Heart left ventricle (tissue), 16 donors: ENCODE measurements at regions not wholly inside any gene's neighbourhood (a gene's known extent, or its start where the extent isn't known, plus 50 kb on each side); places are given as distances from the start of the nearest gene placed in this dataset.

Source experiments
- ATAC-seq, 4 donors: fragments of 200-7000 bp; cut with Tn5 transposase; one replicate each; pipeline ENCODE4 v1.9.1; 2020 to 2022; ENCODE audit warnings: moderate library complexity in 4 of 4, mild to moderate bottlenecking in 3 of 4, moderate number of reproducible peaks in 1 of 4
- DNase-seq, 5 donors: peaks; one replicate each; pipeline ENCODE4 v3.0.0-alpha.2; 2020
- H3K27ac ChIP-seq, 12 donors: fragments of 200-600 bp; sonication (generic) in 4 of 12; one replicate each; pipeline versions ENCODE4 v1.5.0 to v1.8.0; 2016 to 2022; ENCODE audit warnings: mild to moderate bottlenecking in 2 of 12
- H3K27me3 ChIP-seq, 9 donors: fragments of 200-600 bp; sonication (generic) in 2 of 9; one replicate each; pipeline versions ENCODE4 v1.5.1 to v1.8.0; 2016 to 2022; ENCODE audit warnings: mild to moderate bottlenecking in 3 of 9
- H3K36me3 ChIP-seq, 9 donors: fragments of 200-600 bp; sonication (generic) in 2 of 9; one replicate each; pipeline versions ENCODE4 v1.5.0 to v1.8.0; 2018 to 2022; ENCODE audit warnings: mild to moderate bottlenecking in 2 of 9
- H3K4me1 ChIP-seq, 12 donors: fragments of 200-600 bp; sonication (generic) in 4 of 12; one replicate each; pipeline versions ENCODE4 v1.5.0 to v1.8.0; 2016 to 2022; ENCODE audit warnings: mild to moderate bottlenecking in 3 of 12
- H3K4me3 ChIP-seq, 12 donors: fragments of 200-600 bp; sonication (generic) in 4 of 12; one replicate each; pipeline versions ENCODE4 v1.5.0 to v1.8.0; 2017 to 2022; ENCODE audit warnings: mild to moderate bottlenecking in 9 of 12, moderate library complexity in 4 of 12
- H3K9me3 ChIP-seq, 12 donors: fragments of 200-600 bp; sonication (generic) in 4 of 12; one replicate each; pipeline versions ENCODE4 v1.5.0 to v1.8.0; 2016 to 2022; ENCODE audit warnings: mild to moderate bottlenecking in 1 of 12
- POLR2A ChIP-seq, 2 donors: fragments of 450-650 bp; IDR thresholded peaks; one replicate each; pipeline ENCODE4 v1.6.1; 2017; ENCODE audit warnings: antibody characterized with exemption in 2 of 2, mild to moderate bottlenecking in 2 of 2, moderate library complexity in 2 of 2
- WGBS, 4 donors: extraction: QIAGEN DNeasy Blood & Tissue Kit in 2 of 4; methylation state at CpG; one replicate each; pipeline versions ENCODE4 v1.1.5 to v1.1.7; 2013 to 2018; 5-methylcytosine and 5-hydroxymethylcytosine counted together
- intact Hi-C, 10 donors: fragments of 100-400 bp; cut with DNase I; formaldehyde crosslinking; loops; one replicate each; pipeline versions ENCODE4 v1.11.1 to v1.14.2; 2022
- TF ChIP-seq, protein P1 (sequence below), 12 donors: fragments of 200-600 bp; sonication (generic) in 4 of 12; IDR thresholded peaks; one replicate each; pipeline versions ENCODE4 v1.5.0 to v1.8.0; 2018 to 2022; ENCODE audit warnings: antibody characterized with exemption in 12 of 12, mild to moderate bottlenecking in 5 of 12
- donor health status: ischemic (EF 13 %, LVEDD 7.1; RV severe dilation, severe dysfunction).
- donor health status: healthy with polysubstance abuse.
- donor health status: DM: no; HTN: yes; CAD: no.
- donor health status: DM: no; HTN: no; CAD: no.
- donor health status: ischemic (EF 25% LVEDD 6.9; RV normal size, moderate dysfunction).
- donor health status: ischemic (EF 25% LVEDD 5.7; RV mildly dilated, moderate dysfunction).
- donor health status: healthy.
- donor health status: DM: yes; HTN: yes; CAD: no.
- donor health status: ischemic (EF 35%, LVEDD 5.7; RV mildly dilated, moderate dysfunction).
- donor health status: nonischemic (EF 11% LVEDD 7.7; RV severe dilation, severe dysfunction).
- donor health status: DM: yes; HTN: yes; CAD: no.
- donor health status: PGD.
- donor health status: ischemic (EF 29% LVEDD 5.4; RV normal size, mild dysfunction).
- donor health status: nonischemic (EF 23%, LVEDD 6.1; RV moderate dilation, normal function).

DNA sequence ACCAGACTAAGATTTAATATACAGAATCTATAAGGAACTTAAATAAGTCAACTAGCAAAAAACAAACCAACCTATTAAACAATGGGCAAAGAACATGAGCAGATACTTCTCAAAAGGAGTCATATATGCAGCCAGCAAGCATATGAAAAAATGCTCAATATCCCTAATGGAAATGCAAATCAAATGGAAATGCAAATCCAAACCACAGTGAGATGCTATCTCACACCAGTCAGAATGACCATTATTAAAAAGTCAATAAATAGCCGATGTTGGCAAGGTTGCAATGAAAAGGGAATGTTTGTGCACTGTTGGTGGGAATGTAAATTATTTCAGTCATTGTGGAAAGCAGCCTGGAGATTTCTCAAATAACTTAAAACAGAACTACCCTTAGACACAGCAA, 97.0 kb upstream of the SLC6A14 start:
- DNase-seq, result no peak
- no peaks in the 10 kb centered on the region for H3K27me3 ChIP-seq
- H3K36me3 ChIP-seq, result no peaks in the 10 kb centered on the region
- ATAC-seq, result no peak
- 92 to 100% (median 94%) methylated on average over 1 of the region's 1 CpG for WGBS, 4 donors
- TF ChIP-seq, protein P1, sequence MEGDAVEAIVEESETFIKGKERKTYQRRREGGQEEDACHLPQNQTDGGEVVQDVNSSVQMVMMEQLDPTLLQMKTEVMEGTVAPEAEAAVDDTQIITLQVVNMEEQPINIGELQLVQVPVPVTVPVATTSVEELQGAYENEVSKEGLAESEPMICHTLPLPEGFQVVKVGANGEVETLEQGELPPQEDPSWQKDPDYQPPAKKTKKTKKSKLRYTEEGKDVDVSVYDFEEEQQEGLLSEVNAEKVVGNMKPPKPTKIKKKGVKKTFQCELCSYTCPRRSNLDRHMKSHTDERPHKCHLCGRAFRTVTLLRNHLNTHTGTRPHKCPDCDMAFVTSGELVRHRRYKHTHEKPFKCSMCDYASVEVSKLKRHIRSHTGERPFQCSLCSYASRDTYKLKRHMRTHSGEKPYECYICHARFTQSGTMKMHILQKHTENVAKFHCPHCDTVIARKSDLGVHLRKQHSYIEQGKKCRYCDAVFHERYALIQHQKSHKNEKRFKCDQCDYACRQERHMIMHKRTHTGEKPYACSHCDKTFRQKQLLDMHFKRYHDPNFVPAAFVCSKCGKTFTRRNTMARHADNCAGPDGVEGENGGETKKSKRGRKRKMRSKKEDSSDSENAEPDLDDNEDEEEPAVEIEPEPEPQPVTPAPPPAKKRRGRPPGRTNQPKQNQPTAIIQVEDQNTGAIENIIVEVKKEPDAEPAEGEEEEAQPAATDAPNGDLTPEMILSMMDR (IDR thresholded peaks at IDR 0.05), result no peak
- TF ChIP-seq POLR2A (IDR thresholded peaks at IDR 0.05), result no peak
- H3K9me3 ChIP-seq, result peaks cover 0 to 21% (median 0%) of the 10 kb centered on the region in 12 donors
- no peak overlapping the region for H3K27ac ChIP-seq
- H3K4me1 ChIP-seq, result no peaks in the 10 kb centered on the region
- H3K4me3 ChIP-seq, result no peak overlapping the region
- intact Hi-C loops, result no loop called here

DNA sequence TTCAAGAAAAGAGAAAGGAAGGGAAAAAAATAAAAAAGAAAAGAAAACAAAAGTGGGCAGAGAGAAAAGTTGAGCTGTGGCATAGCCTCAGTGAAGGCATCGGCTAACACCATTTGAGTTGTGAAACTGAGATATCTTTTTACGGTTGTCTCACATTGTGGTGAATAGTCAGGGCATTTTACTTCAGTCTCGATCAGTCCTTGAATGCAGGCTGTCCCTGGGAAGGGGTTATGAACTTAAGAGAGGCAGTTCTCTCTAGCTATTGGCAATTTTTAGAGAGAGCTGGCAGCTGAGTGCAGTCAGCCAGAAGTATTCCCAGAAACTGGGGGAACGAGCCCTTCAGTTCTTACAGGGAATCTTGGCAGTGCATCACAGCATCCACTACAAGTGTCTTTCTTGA, 93.5 kb upstream of the SLC6A14 start:
- no peak for DNase-seq
- no peak for TF ChIP-seq POLR2A (IDR thresholded peaks at IDR 0.05)
- TF ChIP-seq, protein P1 (IDR thresholded peaks at IDR 0.05), result no peak
- Histone ChIP-seq H3K9me3 (peaks cover 0 to 9% (median 0%) of the 10 kb centered on the region in 12 donors), H3K27me3 (no peaks in the 10 kb centered on the region), H3K27ac (no peak overlapping the region), H3K4me3 (no peak overlapping the region), H3K4me1 (no peaks in the 10 kb centered on the region), H3K36me3 (no peaks in the 10 kb centered on the region)
- intact Hi-C loops, result no loop called here
- ATAC-seq, result no peak
- WGBS, 4 donors, result 21 to 59% (median 35%) methylated on average over 4 of the region's 4 CpGs

DNA sequence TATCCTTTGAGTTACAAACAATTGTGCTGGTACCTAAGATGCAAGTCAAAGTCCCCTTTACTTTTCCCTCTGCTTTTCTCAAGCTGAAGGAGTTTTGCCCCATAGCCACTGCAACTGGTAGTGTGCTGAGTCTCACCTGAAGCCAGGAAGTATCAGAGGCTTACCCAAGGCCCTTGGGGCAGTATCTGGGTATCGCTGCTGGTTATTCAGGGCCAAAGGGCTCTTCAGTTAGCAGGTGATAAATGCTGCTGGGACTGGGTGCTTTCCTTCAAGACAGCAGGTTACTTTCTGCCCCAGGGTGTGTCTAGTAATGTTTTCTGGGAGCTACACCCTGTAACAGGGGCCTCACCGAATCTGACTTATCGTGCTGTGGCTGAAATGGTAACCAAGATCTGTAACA, 90.4 kb upstream of the SLC6A14 start:
- Histone ChIP-seq H3K27ac (no peak overlapping the region), H3K4me3 (no peak overlapping the region), H3K9me3 (no peaks in the 10 kb centered on the region), H3K4me1 (no peaks in the 10 kb centered on the region), H3K36me3 (no peaks in the 10 kb centered on the region), H3K27me3 (no peaks in the 10 kb centered on the region)
- no peak for ATAC-seq
- intact Hi-C loops, result no loop called here
- DNase-seq, result no peak
- WGBS, 4 donors, result 68 to 87% (median 79%) methylated on average over 2 to 3 of the region's 3 CpGs
- no peak for TF ChIP-seq POLR2A (IDR thresholded peaks at IDR 0.05)
- TF ChIP-seq, protein P1 (IDR thresholded peaks at IDR 0.05), result no peak

DNA sequence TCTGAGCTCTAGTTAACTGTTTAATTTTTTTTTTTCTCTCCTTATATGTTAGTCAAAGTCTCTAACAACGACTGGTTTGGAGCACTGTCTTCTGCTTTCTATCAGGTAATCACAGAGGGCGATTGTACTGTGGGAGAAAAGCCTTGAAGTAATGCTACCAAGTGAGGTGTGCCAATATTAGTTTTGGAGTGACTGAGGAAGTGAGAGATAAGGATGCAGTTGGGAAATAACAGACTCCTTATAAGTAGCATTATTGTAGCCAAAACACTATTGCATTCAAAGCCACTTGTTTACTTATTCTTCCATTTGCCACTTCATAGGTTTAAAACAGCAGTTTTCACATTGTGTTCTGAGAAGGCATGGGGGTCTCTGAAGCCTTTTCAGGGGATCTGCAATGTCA, 79.1 kb upstream of the SLC6A14 start:
- 11 to 23% (median 16%) methylated on average over 2 of the region's 2 CpGs for WGBS, 4 donors
- Histone ChIP-seq H3K9me3 (no peaks in the 10 kb centered on the region), H3K27me3 (peaks cover 0 to 4% (median 0%) of the 10 kb centered on the region in 9 donors), H3K27ac (no peak overlapping the region), H3K36me3 (no peaks in the 10 kb centered on the region), H3K4me3 (no peak overlapping the region), H3K4me1 (no peaks in the 10 kb centered on the region)
- no peak for DNase-seq
- intact Hi-C loops, result no loop called here
- TF ChIP-seq, protein P1 (IDR thresholded peaks at IDR 0.05), result no peak
- TF ChIP-seq POLR2A (IDR thresholded peaks at IDR 0.05), result no peak
- no peak for ATAC-seq
